Neural progenitor cell (in vitro differentiated cells): ENCODE measurements at regions not wholly inside any gene's neighbourhood (a gene's known extent, or its start where the extent isn't known, plus 50 kb on each side); places are given as distances from the start of the nearest gene placed in this dataset.

ENCODE experiments used
- DNase-seq: peaks from one replicate; pipeline ENCODE4 v3.0.0-alpha.2; 2016; ENCODE audit warnings: low spot score
- H2AFZ ChIP-seq: fragments of 200-600 bp; sonication (generic); replicated peaks from 2 replicates; pipeline ENCODE4 v1.6.1; 2016; ENCODE audit warnings: antibody characterized with exemption
- H3F3A ChIP-seq: fragments of 200-600 bp; sonication (generic); 2 replicates; pipeline ENCODE4 v1.6.1; 2016; ENCODE audit warnings: antibody characterized with exemption, low read depth
- H3K27ac ChIP-seq: fragments of 200-600 bp; sonication (generic); 2 replicates; pipeline ENCODE4 v1.5.1; 2016; ENCODE audit warnings: mild to moderate bottlenecking
- H3K27me3 ChIP-seq: fragments of 200-600 bp; sonication (generic); 2 replicates; pipeline ENCODE4 v1.6.1; 2016; ENCODE audit warnings: mild to moderate bottlenecking, moderate library complexity
- H3K36me3 ChIP-seq: fragments of 200-600 bp; sonication (generic); 2 replicates; pipeline ENCODE4 v1.5.1; 2016
- H3K4me1 ChIP-seq: fragments of 200-600 bp; sonication (generic); 2 replicates; pipeline ENCODE4 v1.6.1; 2016; ENCODE audit warnings: mixed run types
- H3K4me2 ChIP-seq: fragments of 200-600 bp; sonication (generic); 2 replicates; pipeline ENCODE4 v1.6.1; 2016
- H3K4me3 ChIP-seq: fragments of 200-600 bp; sonication (generic); 2 replicates; pipeline ENCODE4 v1.5.1; 2016
- H3K79me2 ChIP-seq: fragments of 200-600 bp; sonication (generic); 2 replicates; pipeline ENCODE4 v1.6.1; 2016; ENCODE audit warnings: low read depth
- H3K9ac ChIP-seq: fragments of 200-600 bp; sonication (generic); 2 replicates; pipeline ENCODE4 v1.6.1; 2016
- H3K9me3 ChIP-seq: fragments of 200-600 bp; sonication (generic); 2 replicates; pipeline ENCODE4 v1.5.1; 2016; ENCODE audit warnings: low read depth
- H4K20me1 ChIP-seq: fragments of 200-600 bp; sonication (generic); 2 replicates; pipeline ENCODE4 v1.6.1; 2016; ENCODE audit warnings: low read depth
- H3K27ac Mint-ChIP-seq: 3 replicates; pipeline ENCODE4 v1.8.0; 2021; ENCODE audit warnings: mixed read lengths
- H3K27me3 Mint-ChIP-seq: 2 replicates; pipeline ENCODE4 v1.8.0; 2022; ENCODE audit warnings: low read depth, mild to moderate bottlenecking, inconsistent platforms, moderate library complexity, mixed read lengths; ENCODE audit not compliant: insufficient read depth
- H3K36me3 Mint-ChIP-seq: 3 replicates; pipeline ENCODE4 v1.8.0; 2021; ENCODE audit warnings: mixed read lengths
- H3K4me1 Mint-ChIP-seq: 3 replicates; pipeline ENCODE4 v1.8.0; 2021; ENCODE audit warnings: mixed read lengths
- H3K4me3 Mint-ChIP-seq: 3 replicates; pipeline ENCODE4 v1.8.0; 2021; ENCODE audit warnings: mild to moderate bottlenecking, moderate library complexity, mixed read lengths
- H3K9me3 Mint-ChIP-seq: 3 replicates; pipeline ENCODE4 v1.8.0; 2020; ENCODE audit warnings: mixed read lengths
- EZH2 ChIP-seq: fragments of 200-600 bp; sonication (generic); IDR thresholded peaks from 2 replicates; pipeline ENCODE4 v1.6.1; 2017; ENCODE audit warnings: antibody characterized with exemption, mild to moderate bottlenecking, moderate library complexity
- EZH2phosphoT487 ChIP-seq: fragments of 200-600 bp; sonication (generic); IDR thresholded peaks from 2 replicates; pipeline ENCODE4 v1.6.1; 2017; ENCODE audit warnings: antibody characterized with exemption
- TF ChIP-seq, protein P1 (sequence below): fragments of 200-600 bp; sonication (generic); IDR thresholded peaks from 2 replicates; pipeline ENCODE4 v1.5.1; 2017; ENCODE audit warnings: antibody characterized with exemption, mild to moderate bottlenecking

DNA sequence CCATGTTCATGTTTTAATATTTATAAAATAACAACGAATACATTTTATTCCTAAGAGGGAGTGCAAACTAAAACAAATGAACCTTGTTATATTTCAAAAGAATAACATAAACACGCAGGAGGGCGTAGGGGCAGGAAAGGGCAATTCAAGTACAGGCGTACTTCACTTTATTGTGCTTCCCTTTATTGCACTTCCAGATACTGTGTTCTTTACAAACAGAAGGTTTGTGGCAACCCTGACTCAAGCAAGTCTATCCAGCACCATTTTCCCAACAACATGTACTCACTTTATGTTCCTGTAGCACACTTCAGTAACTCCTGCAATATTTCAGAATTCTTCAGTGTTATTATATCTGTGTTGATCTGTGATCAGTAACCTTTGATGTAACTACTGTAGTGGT lies 84.6 kb upstream of the PLEKHA5 start:
- TF ChIP-seq EZH2 (no peak), EZH2phosphoT487 (no peak)
- TF ChIP-seq, protein P1, sequence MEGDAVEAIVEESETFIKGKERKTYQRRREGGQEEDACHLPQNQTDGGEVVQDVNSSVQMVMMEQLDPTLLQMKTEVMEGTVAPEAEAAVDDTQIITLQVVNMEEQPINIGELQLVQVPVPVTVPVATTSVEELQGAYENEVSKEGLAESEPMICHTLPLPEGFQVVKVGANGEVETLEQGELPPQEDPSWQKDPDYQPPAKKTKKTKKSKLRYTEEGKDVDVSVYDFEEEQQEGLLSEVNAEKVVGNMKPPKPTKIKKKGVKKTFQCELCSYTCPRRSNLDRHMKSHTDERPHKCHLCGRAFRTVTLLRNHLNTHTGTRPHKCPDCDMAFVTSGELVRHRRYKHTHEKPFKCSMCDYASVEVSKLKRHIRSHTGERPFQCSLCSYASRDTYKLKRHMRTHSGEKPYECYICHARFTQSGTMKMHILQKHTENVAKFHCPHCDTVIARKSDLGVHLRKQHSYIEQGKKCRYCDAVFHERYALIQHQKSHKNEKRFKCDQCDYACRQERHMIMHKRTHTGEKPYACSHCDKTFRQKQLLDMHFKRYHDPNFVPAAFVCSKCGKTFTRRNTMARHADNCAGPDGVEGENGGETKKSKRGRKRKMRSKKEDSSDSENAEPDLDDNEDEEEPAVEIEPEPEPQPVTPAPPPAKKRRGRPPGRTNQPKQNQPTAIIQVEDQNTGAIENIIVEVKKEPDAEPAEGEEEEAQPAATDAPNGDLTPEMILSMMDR, result no peak
- H3K36me3 Mint-ChIP-seq, result no peaks in the 10 kb centered on the region
- H3K27me3 Mint-ChIP-seq, result no peaks in the 10 kb centered on the region
- Histone ChIP-seq H3K79me2 (no peaks in the 10 kb centered on the region), H3K4me1 (peaks cover 11% of the 10 kb centered on the region), H3F3A (no peaks in the 10 kb centered on the region), H3K9ac (no peak overlapping the region), H3K4me2 (no peak overlapping the region), H3K36me3 (no peaks in the 10 kb centered on the region), H4K20me1 (no peaks in the 10 kb centered on the region), H3K9me3 (no peaks in the 10 kb centered on the region), H2AFZ (peak overlapping the region; percentile 64), H3K27ac (no peak overlapping the region), H3K4me3 (no peak overlapping the region), H3K27me3 (no peaks in the 10 kb centered on the region)
- peaks cover 7% of the 10 kb centered on the region for H3K9me3 Mint-ChIP-seq
- DNase-seq, result no peak
- H3K4me3 Mint-ChIP-seq, result no peak overlapping the region
- peaks cover 9% of the 10 kb centered on the region for H3K4me1 Mint-ChIP-seq
- H3K27ac Mint-ChIP-seq, result no peak overlapping the region

DNA sequence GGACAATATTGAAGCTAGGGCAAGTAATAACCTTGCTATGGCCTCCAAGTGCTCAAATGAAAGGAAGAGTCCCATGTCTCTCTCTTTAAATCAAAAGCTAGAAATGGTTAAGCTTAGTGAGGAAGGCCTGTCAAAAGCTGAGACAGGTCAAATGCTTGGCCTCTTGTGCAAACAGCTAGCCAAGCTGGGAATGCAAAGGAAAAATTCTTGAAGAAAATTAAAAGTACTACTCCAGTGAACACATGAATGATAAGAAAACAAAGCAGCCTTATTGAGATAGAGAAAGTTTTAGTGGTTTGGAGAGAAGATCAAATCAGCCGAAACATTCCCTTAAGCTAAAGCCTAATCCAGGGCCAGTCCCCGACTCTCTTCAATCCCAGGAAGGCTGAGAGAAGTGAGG lies 84.1 kb upstream of the PLEKHA5 start:
- H3K9me3 Mint-ChIP-seq, result peaks cover 7% of the 10 kb centered on the region
- peaks cover 5% of the 10 kb centered on the region for H3K4me1 ChIP-seq
- H3K9ac ChIP-seq, result no peak overlapping the region
- H3K79me2 ChIP-seq, result no peaks in the 10 kb centered on the region
- H3K36me3 Mint-ChIP-seq, result no peaks in the 10 kb centered on the region
- peak overlapping the region; percentile 64 for H2AFZ ChIP-seq
- no peak for TF ChIP-seq EZH2
- no peak for TF ChIP-seq EZH2phosphoT487
- TF ChIP-seq, protein P1, result no peak
- no peaks in the 10 kb centered on the region for H3K9me3 ChIP-seq
- H3K4me1 Mint-ChIP-seq, result peaks cover 4% of the 10 kb centered on the region
- H3K27ac ChIP-seq, result no peak overlapping the region
- H3K27ac Mint-ChIP-seq, result no peak overlapping the region
- no peaks in the 10 kb centered on the region for H3K36me3 ChIP-seq
- no peaks in the 10 kb centered on the region for H3K27me3 ChIP-seq
- no peak overlapping the region for H3K4me3 ChIP-seq
- no peaks in the 10 kb centered on the region for H4K20me1 ChIP-seq
- no peaks in the 10 kb centered on the region for H3F3A ChIP-seq
- H3K27me3 Mint-ChIP-seq, result no peaks in the 10 kb centered on the region
- no peak for DNase-seq
- H3K4me2 ChIP-seq, result no peak overlapping the region
- no peak overlapping the region for H3K4me3 Mint-ChIP-seq

DNA sequence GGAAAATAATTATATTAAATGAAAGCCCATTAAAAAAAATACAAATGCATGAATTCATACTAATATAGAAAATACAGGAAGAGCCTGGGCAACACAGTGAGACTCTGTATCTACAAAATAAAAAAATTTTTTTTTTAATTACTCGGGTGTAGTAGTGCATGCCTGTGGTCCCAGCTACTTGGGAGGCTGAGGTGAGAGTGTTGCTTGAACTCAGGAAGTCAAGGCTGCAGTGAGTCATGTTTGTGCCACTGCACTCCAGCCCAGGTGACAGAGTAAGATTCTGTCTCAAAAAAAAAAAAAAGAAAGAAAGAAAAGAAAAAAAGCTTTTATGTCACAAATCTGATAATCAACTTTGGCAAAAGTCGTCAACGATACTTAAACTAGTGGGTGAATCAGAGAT lies 80.6 kb upstream of the PLEKHA5 start:
- Mint-ChIP-seq H3K27ac (no peak overlapping the region), H3K36me3 (no peaks in the 10 kb centered on the region), H3K4me3 (no peak overlapping the region), H3K4me1 (peaks cover 2% of the 10 kb centered on the region), H3K27me3 (peaks cover 2% of the 10 kb centered on the region), H3K9me3 (peaks cover 7% of the 10 kb centered on the region)
- Histone ChIP-seq H2AFZ (no peak overlapping the region), H3F3A (no peaks in the 10 kb centered on the region), H3K9ac (no peak overlapping the region), H3K4me2 (no peak overlapping the region), H4K20me1 (no peaks in the 10 kb centered on the region), H3K27ac (no peak overlapping the region), H3K9me3 (no peaks in the 10 kb centered on the region), H3K4me3 (no peak overlapping the region), H3K36me3 (no peaks in the 10 kb centered on the region), H3K79me2 (no peaks in the 10 kb centered on the region), H3K27me3 (no peaks in the 10 kb centered on the region), H3K4me1 (no peaks in the 10 kb centered on the region)
- TF ChIP-seq EZH2, result no peak
- TF ChIP-seq, protein P1, result no peak
- no peak for TF ChIP-seq EZH2phosphoT487
- DNase-seq, result no peak
